Activated CD4-positive, alpha-beta T cell treated with anti-CD3 and anti-CD28 coated beads for 36 hours (primary cell): ENCODE measurements at regions not wholly inside any gene's neighbourhood (a gene's known extent, or its start where the extent isn't known, plus 50 kb on each side); places are given as distances from the start of the nearest gene placed in this dataset.
"Not testable (repeated sequence)": the region's sequence is repeated elsewhere in the genome, so short reads cannot be mapped to it uniquely, and the experiment has no call there.

Experiments used
- ATAC-seq: fragments of 200-7000 bp; cut with Tn5 transposase; one replicate; pipeline ENCODE4 v1.10.0; 2021; ENCODE audit warnings: mild to moderate bottlenecking, moderate library complexity
- CTCF ChIA-PET: fragments of 350-600 bp; sonication (Branson Sonifier 250); formaldehyde crosslinking; loops from one replicate; lab custom pipeline; 2021; ENCODE audit warnings: antibody characterized with exemption; lab: Charles Lee
- POLR2A ChIA-PET: fragments of 350-600 bp; sonication (Branson Sonifier 250); formaldehyde crosslinking; loops from one replicate; lab custom pipeline; 2021; ENCODE audit warnings: antibody characterized with exemption, inconsistent platforms; lab: Charles Lee
- DNase-seq: peaks from one replicate; pipeline ENCODE4 v3.0.0-alpha.2; 2020
- H3K27ac Mint-ChIP-seq: one replicate; pipeline ENCODE4 v1.8.0; 2021; ENCODE audit warnings: mixed read lengths
- H3K27me3 Mint-ChIP-seq: one replicate; pipeline ENCODE4 v1.8.0; 2021; ENCODE audit warnings: mixed read lengths
- H3K36me3 Mint-ChIP-seq: one replicate; pipeline ENCODE4 v1.8.0; 2021; ENCODE audit warnings: low read depth, mixed read lengths
- H3K4me1 Mint-ChIP-seq: one replicate; pipeline ENCODE4 v1.8.0; 2021; ENCODE audit warnings: mixed read lengths
- H3K4me3 Mint-ChIP-seq: one replicate; pipeline ENCODE4 v1.8.0; 2021; ENCODE audit warnings: mild to moderate bottlenecking, moderate library complexity, mixed read lengths
- H3K9me3 Mint-ChIP-seq: one replicate; pipeline ENCODE4 v1.8.0; 2021; ENCODE audit warnings: low read depth, mixed read lengths
- intact Hi-C, 2 experiments: fragments of 100-400 bp; cut with DNase I in 1 of 2; cut with micrococcal nuclease in 1 of 2; formaldehyde crosslinking; loops; one replicate each; pipeline versions ENCODE4 v1.14.2 to v1.15.1; 2022 to 2024; cut with DNase I, micrococcal nuclease

DNA sequence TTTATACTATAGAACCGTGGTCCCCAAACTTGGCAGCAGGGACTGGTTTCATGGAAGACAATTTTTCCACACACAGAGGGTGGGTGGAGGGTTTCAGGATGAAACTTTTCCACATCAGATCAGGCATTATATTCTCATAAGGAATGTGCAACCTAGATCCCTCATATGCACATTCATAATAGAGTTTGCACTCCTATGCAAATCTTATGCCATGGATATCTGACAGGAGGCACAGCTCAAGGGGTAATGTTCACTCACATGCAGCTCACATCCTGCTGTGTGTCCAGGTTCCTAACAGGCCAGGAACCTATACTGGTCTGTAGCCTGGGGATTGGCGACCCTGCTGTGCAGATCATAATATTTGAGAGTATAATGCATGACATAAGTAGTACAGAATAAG is 1802.2 kb upstream of the ACO1 start:
- no peak for ATAC-seq
- no peaks in the 10 kb centered on the region for H3K4me1 Mint-ChIP-seq
- ChIA-PET POLR2A (no interaction called here), CTCF (no interaction called here)
- H3K36me3 Mint-ChIP-seq = no peaks in the 10 kb centered on the region
- no peak overlapping the region for H3K4me3 Mint-ChIP-seq
- DNase-seq = no peak
- H3K27me3 Mint-ChIP-seq = no peaks in the 10 kb centered on the region
- intact Hi-C loops = no loop called here
- no peaks in the 10 kb centered on the region for H3K9me3 Mint-ChIP-seq
- H3K27ac Mint-ChIP-seq = no peak overlapping the region

DNA sequence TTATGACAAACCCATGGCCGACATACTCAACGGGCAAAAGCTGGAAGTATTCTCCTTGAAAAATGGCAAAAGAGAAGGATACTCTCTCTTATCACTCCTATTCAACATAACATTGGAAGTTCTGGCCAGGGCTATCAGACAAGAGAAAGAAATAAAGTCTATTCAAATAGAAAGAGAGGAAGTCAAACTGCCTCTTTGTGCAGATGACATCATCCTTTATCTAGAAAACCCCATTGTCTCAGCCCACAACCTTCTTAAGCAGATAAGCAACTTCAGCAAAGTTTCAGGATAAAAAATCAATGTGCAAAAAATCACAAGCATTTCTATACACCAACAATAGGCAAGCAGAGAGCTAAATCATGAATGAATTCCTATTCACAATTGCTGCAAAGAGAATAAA is 1799.9 kb upstream of the ACO1 start:
- Mint-ChIP-seq H3K4me3 (no peak overlapping the region), H3K4me1 (no peaks in the 10 kb centered on the region), H3K27ac (no peak overlapping the region), H3K36me3 (no peaks in the 10 kb centered on the region), H3K9me3 (no peaks in the 10 kb centered on the region), H3K27me3 (no peaks in the 10 kb centered on the region)
- intact Hi-C loops = no loop called here
- ChIA-PET POLR2A (no interaction called here), CTCF (no interaction called here)
- ATAC-seq (no peak), DNase-seq (no peak)

DNA sequence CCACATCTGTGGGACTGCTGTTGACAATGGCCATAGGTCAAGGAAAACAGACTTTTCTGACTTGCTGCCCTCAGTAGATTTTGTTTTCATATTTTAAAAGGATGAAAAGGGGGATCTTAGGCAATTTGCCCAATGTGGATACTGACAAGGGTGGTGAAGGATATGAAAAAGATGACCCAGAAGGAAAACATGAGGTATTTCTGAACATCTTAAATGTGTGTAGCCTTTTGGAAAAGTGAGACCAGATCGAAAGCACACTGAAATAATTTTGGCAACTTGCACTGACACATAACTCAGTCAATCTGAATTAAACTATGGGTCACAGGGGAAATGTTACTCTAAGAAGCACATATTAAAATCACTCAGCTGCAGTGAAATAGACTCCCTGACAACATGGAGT is 1793.0 kb upstream of the ACO1 start:
- no peaks in the 10 kb centered on the region for H3K27me3 Mint-ChIP-seq
- no peaks in the 10 kb centered on the region for H3K36me3 Mint-ChIP-seq
- no peaks in the 10 kb centered on the region for H3K4me1 Mint-ChIP-seq
- POLR2A ChIA-PET = no interaction called here
- no peaks in the 10 kb centered on the region for H3K9me3 Mint-ChIP-seq
- CTCF ChIA-PET = no interaction called here
- H3K4me3 Mint-ChIP-seq = no peak overlapping the region
- no peak overlapping the region for H3K27ac Mint-ChIP-seq
- intact Hi-C loops = no loop called here
- no peak for ATAC-seq
- DNase-seq = no peak

DNA sequence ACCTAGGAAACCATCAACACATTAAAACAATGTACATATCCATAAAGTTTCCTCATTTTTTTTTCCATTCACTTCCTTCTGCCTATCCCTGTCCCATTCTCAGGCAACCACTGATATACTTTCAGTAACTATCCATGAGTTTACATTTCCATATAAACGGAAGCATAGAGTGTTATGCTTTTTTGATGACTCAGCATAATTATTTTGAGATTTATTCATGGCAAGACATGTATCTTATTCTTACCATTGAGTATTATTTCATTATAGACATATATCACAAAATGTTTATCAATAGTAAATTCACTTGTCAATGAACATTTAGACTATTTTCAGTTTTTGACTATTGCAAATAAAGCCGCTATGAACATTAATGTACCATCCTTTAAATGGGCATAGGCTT is 1786.8 kb upstream of the ACO1 start:
- peaks cover 2% of the 10 kb centered on the region for H3K9me3 Mint-ChIP-seq
- intact Hi-C loops = no loop called here
- ATAC-seq (no peak), DNase-seq (no peak)
- POLR2A ChIA-PET = no interaction called here
- CTCF ChIA-PET = no interaction called here
- no peaks in the 10 kb centered on the region for H3K27me3 Mint-ChIP-seq
- no peaks in the 10 kb centered on the region for H3K4me1 Mint-ChIP-seq
- no peak overlapping the region for H3K4me3 Mint-ChIP-seq
- no peaks in the 10 kb centered on the region for H3K36me3 Mint-ChIP-seq
- no peak overlapping the region for H3K27ac Mint-ChIP-seq

DNA sequence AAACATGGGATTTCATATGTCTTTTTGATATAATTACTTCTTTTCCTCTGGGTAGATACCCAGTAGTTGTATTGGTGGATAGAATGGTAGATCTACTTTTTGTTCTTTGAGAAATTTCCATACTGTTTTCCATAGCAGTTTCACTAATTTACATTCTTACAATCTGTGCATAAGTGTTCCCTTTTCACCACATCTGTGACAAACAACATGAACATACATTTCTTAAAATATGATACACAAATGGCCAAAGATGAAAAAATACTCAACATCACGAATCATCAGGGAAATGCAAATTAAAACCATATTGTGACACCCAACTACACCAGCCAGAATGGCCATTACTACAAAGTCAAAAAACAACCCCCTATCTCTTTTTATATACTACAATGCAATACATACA is 1778.5 kb upstream of the ACO1 start:
- DNase-seq = no peak
- Mint-ChIP-seq H3K4me3 (no peak overlapping the region), H3K27ac (no peak overlapping the region), H3K36me3 (no peaks in the 10 kb centered on the region), H3K4me1 (no peaks in the 10 kb centered on the region), H3K9me3 (peaks cover 4% of the 10 kb centered on the region), H3K27me3 (no peaks in the 10 kb centered on the region)
- ATAC-seq = no peak
- ChIA-PET POLR2A (no interaction called here), CTCF (no interaction called here)
- intact Hi-C loops = loop anchor here in 1 of 2 experiments (10.0 kb wide), 1 partner anchor 59 kb away; no protein-coding TSS in a partner anchor

DNA sequence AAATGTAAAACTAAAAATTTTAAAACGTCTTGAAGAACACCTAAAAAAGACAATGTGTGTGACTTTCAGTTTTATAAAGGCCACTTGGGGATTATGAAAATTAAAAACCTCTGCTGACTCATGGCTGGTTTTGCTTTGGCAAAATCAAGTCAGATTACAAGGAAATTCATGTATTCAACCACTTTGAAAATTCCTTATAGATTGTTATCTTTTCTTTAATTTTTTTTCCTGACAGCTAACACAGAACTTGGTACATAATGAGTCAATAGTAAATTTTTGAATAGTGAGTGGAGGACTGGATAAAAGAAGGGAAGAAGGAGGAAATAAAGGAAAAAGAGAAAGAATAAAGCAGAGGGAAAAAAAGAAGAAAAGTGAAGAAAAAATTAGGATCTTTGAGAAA is 1774.7 kb upstream of the ACO1 start:
- CTCF ChIA-PET = no interaction called here
- POLR2A ChIA-PET = no interaction called here
- intact Hi-C loops = loop anchor here in 1 of 2 experiments (1.0 to 10.0 kb wide), 2 partner anchors 8 to 55 kb away; no protein-coding TSS in a partner anchor

DNA sequence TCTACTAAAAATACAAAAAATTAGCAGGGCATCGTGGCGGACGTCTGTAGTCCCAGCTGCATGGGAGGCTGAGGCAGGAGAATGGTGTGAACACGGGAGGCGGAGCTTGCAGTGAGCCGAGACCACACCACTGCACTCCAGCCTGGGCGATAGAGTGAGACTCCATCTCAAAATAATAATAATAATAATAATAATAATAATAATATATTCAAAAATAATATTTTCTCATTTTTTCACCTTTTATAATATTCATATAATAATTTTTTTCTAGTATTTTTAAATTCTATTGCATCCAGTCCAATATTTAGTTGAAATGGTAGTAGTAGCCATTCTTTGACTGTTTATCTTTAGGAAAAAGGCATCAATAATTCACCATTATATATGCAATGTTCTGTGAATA is 1767.7 kb upstream of the ACO1 start:
- H3K27me3 Mint-ChIP-seq, CTCF ChIA-PET, H3K27ac Mint-ChIP-seq, H3K4me1 Mint-ChIP-seq, H3K9me3 Mint-ChIP-seq, H3K36me3 Mint-ChIP-seq, DNase-seq, POLR2A ChIA-PET, H3K4me3 Mint-ChIP-seq, ATAC-seq: not testable (repeated sequence)
- intact Hi-C loops = loop anchor here in 1 of 2 experiments (1.0 kb wide), 1 partner anchor 7 kb away; no protein-coding TSS in a partner anchor

More for the DNA sequence above, 1774.7 kb upstream of the ACO1 start:
- Mint-ChIP-seq H3K4me3 (no peak overlapping the region), H3K4me1 (no peaks in the 10 kb centered on the region), H3K27ac (no peak overlapping the region), H3K36me3 (no peaks in the 10 kb centered on the region), H3K27me3 (no peaks in the 10 kb centered on the region), H3K9me3 (peaks cover 2% of the 10 kb centered on the region)
- DNase-seq (no peak), ATAC-seq (no peak)

DNA sequence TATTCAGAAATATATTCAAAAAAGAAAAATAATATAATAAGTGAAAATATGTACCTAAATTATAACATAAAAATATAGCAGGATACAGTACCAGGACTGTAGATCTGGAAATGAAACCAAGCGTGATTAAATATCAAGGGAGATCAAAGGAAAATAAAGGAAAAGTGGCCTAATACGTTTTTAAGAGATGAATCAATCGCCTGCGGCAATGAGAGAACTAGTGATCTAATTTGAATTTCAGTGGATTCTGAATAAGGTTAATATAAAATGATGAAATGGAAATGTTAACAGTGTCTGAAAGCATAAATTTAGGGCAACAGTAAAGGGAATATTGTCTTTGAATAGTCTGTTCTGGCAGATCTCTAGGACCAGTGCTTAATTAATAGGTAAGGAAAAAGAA is 1761.9 kb upstream of the ACO1 start:
- ATAC-seq (no peak), DNase-seq (no peak)
- Mint-ChIP-seq H3K9me3 (no peaks in the 10 kb centered on the region), H3K4me3 (no peak overlapping the region), H3K27ac (no peak overlapping the region), H3K27me3 (no peaks in the 10 kb centered on the region), H3K36me3 (no peaks in the 10 kb centered on the region), H3K4me1 (no peaks in the 10 kb centered on the region)
- POLR2A ChIA-PET = no interaction called here
- intact Hi-C loops = no loop called here
- CTCF ChIA-PET = no interaction called here

DNA sequence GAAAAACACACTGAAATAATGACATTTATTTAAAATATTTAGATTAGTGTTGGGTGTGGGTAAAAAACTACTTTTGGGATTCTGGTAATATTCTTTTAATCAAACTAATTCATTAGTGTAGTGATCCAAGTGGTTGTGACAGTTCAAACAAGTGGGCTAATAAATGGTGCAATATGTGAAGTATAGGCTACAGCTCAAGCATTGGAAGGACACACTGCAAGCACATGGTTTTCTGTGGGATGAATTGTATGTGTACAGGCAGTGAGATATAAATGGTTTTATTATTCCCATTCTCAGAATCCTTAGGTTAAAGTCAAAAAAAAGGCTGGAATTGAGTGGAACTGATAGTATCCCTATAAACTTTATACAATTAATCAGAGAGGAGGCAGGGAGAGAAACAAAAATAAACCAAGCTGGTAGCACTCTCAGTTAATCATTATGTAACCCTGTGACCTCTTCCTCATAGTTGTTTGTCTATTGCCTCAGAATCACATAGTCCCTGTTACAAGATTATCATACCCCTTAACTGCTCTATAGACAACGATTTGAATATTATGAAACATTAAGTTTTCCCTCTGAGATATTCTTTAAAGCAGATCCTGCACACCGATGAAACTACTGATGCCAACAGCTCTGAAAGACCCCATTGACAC is 1755.4 kb upstream of the ACO1 start:
- Mint-ChIP-seq H3K27ac (no peak overlapping the region), H3K27me3 (no peaks in the 10 kb centered on the region), H3K4me3 (no peak overlapping the region), H3K4me1 (no peaks in the 10 kb centered on the region), H3K9me3 (no peaks in the 10 kb centered on the region), H3K36me3 (no peaks in the 10 kb centered on the region)
- ChIA-PET CTCF (no interaction called here), POLR2A (no interaction called here)
- intact Hi-C loops = no loop called here
- DNase-seq (no peak), ATAC-seq (no peak)

DNA sequence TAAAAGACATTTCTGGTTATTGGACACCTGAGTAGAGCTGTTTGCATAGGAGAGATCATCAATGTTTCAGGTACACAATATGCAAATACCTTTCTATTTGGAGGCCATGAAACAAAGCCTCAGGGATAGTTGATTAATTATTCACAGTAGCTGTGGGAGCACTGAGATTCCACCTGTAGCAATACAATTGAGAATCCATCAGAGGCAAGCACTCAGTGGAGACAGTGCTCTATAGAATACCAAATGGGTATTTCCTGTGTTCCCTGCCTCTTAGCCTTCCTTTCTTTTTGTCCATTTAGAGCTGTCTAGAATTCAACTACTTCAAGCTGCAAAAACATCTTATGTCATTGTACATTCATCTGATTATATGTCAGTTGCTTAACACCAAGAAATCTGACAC is 1754.0 kb upstream of the ACO1 start:
- no peak overlapping the region for H3K4me3 Mint-ChIP-seq
- ATAC-seq (no peak), DNase-seq (no peak)
- H3K9me3 Mint-ChIP-seq = no peaks in the 10 kb centered on the region
- intact Hi-C loops = no loop called here
- ChIA-PET POLR2A (no interaction called here), CTCF (interaction anchor here (1.1 kb wide), 1 partner anchor 11 kb away, joined by 3 read pairs; no protein-coding TSS in a partner anchor)
- no peak overlapping the region for H3K27ac Mint-ChIP-seq
- no peaks in the 10 kb centered on the region for H3K36me3 Mint-ChIP-seq
- H3K27me3 Mint-ChIP-seq = no peaks in the 10 kb centered on the region
- no peaks in the 10 kb centered on the region for H3K4me1 Mint-ChIP-seq

DNA sequence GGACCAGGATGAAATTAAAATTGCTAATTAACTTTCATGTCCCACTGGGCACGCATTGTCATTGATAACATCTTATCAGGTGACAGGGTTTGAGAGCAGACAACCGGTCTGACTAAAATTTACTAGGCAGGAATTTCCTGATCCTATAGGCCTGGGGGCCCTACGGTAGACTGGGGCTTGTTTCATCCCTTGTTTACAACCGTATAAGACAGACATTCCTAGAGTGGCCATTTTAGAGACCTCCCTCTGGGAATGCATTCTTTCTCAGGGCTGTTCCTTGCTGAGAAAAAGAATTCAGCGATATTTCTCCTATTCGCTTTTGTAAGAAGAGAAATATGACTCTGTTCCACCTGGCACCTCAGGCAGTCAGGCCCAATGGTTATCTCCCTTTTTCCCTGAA is 1737.8 kb upstream of the ACO1 start:
- POLR2A ChIA-PET, H3K9me3 Mint-ChIP-seq, H3K4me1 Mint-ChIP-seq, CTCF ChIA-PET, H3K27me3 Mint-ChIP-seq, intact Hi-C loops, H3K27ac Mint-ChIP-seq, ATAC-seq, DNase-seq, H3K4me3 Mint-ChIP-seq, H3K36me3 Mint-ChIP-seq: not testable (repeated sequence)

DNA sequence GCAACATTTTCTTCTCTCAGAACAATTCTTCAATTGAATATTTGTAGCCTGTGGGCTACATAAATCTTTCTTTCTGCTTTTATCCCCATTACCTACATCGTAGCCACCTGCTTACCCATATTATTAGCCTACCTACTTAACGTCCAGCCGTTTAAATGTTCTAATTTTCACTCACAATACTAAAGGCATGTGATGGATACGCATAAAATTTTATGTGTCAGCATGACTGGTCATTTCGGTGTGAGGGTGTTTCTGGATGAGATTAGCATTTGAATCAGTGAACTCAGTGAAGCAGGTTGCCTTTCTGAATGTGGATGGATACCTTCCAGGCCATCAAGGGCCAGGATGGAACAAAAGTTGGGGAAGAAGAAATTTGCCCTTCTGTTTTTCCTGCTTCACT is 1722.5 kb upstream of the ACO1 start:
- Mint-ChIP-seq H3K27me3 (no peaks in the 10 kb centered on the region), H3K4me1 (no peaks in the 10 kb centered on the region), H3K27ac (no peak overlapping the region), H3K4me3 (no peak overlapping the region), H3K9me3 (no peaks in the 10 kb centered on the region), H3K36me3 (no peaks in the 10 kb centered on the region)
- POLR2A ChIA-PET = no interaction called here
- intact Hi-C loops = loop anchor here in 1 of 2 experiments (10.0 kb wide), 1 partner anchor 57 kb away; no protein-coding TSS in a partner anchor
- ATAC-seq (no peak), DNase-seq (no peak)
- CTCF ChIA-PET = no interaction called here
